Activated CD8-positive, alpha-beta T cell treated with anti-CD3 and anti-CD28 coated beads for 36 hours (primary cell): ENCODE measurements at regions not wholly inside any gene's neighbourhood (a gene's known extent, or its start where the extent isn't known, plus 50 kb on each side); places are given as distances from the start of the nearest gene placed in this dataset.

Source experiments
- ATAC-seq: fragments of 200-7000 bp; cut with Tn5 transposase; one replicate; pipeline ENCODE4 v1.10.0; 2021; ENCODE audit warnings: mild to moderate bottlenecking, moderate library complexity
- CTCF ChIA-PET: fragments of 350-600 bp; sonication (Branson Sonifier 250); formaldehyde crosslinking; loops from one replicate; lab custom pipeline; 2021; ENCODE audit warnings: antibody characterized with exemption; lab: Charles Lee
- POLR2A ChIA-PET: fragments of 350-600 bp; sonication (Branson Sonifier 250); formaldehyde crosslinking; loops from one replicate; lab custom pipeline; 2021; ENCODE audit warnings: antibody characterized with exemption; lab: Charles Lee
- DNase-seq: peaks from one replicate; pipeline ENCODE4 v3.0.0-alpha.2; 2020
- H3K27ac Mint-ChIP-seq: one replicate; pipeline ENCODE4 v1.8.0; 2021; ENCODE audit warnings: mild to moderate bottlenecking, mixed read lengths
- H3K27me3 Mint-ChIP-seq: one replicate; pipeline ENCODE4 v1.8.0; 2021; ENCODE audit warnings: mixed read lengths
- H3K36me3 Mint-ChIP-seq: one replicate; pipeline ENCODE4 v1.8.0; 2021; ENCODE audit warnings: low read depth, mixed read lengths
- H3K4me1 Mint-ChIP-seq: one replicate; pipeline ENCODE4 v1.8.0; 2021; ENCODE audit warnings: low read depth, mixed read lengths
- H3K4me3 Mint-ChIP-seq: one replicate; pipeline ENCODE4 v1.8.0; 2021; ENCODE audit warnings: mild to moderate bottlenecking, moderate library complexity, mixed read lengths
- H3K9me3 Mint-ChIP-seq: one replicate; pipeline ENCODE4 v1.8.0; 2021; ENCODE audit warnings: mixed read lengths
- CTCF ChIP-seq: fragments of 200-600 bp; IDR thresholded peaks from one replicate; pipeline ENCODE4 v1.8.0; 2022; ENCODE audit warnings: antibody characterized with exemption, mild to moderate bottlenecking
- intact Hi-C: fragments of 100-400 bp; cut with micrococcal nuclease; formaldehyde crosslinking; loops from one replicate; pipeline ENCODE4 v1.10.0; 2022

DNA sequence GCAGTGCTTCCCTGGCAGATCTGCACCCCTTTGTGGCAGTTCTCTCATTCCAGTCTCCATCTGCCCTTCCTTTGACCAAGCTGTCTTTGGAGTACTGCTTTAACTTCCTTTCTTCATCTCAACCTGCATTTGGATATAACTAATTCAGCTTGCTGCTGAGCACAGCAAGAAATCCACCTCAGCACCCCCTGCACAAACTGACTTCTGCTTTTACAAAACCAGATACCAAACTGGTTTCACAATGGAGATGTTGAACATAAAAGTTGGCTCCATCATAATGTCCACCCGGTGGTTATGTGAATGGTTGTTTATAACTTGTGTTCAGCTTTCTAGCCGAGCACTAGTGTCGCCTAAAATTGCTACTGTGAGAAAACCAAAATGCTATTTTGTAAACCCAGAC is 341.1 kb upstream of the SEMA6D start:
- DNase-seq (no peak), ATAC-seq (no peak)
- intact Hi-C loops: no loop called here
- no peak overlapping the region for H3K27ac Mint-ChIP-seq
- no peaks in the 10 kb centered on the region for H3K4me1 Mint-ChIP-seq
- no peak for TF ChIP-seq CTCF
- H3K27me3 Mint-ChIP-seq: peaks cover 2% of the 10 kb centered on the region
- ChIA-PET POLR2A (no interaction called here), CTCF (no interaction called here)
- H3K9me3 Mint-ChIP-seq: peaks cover 2% of the 10 kb centered on the region
- no peaks in the 10 kb centered on the region for H3K36me3 Mint-ChIP-seq
- no peak overlapping the region for H3K4me3 Mint-ChIP-seq

DNA sequence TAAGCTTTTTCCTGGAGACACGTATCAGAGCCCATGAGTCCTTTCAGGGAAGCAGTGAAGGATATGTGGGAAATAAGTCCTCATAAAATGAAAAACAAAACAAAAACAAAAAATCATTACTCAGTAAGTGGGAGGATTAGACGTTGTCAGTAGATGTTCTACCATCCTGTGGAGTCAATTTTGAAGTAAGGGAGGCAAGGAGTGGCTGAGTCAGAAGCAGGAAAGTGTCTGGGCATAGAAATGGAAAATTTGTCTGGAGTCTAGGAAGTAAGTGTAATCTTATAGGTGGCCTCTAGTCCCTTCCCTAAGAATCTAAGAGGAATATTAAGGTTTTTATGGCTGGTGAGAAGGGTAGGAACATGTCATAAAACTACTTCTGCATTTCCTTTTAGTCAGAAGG is 339.8 kb upstream of the SEMA6D start:
- POLR2A ChIA-PET: interaction anchor here (0.5 kb wide), 1 partner anchor 1405 kb away, joined by 3 read pairs; no protein-coding TSS in a partner anchor
- intact Hi-C loops: no loop called here
- CTCF ChIA-PET: no interaction called here

DNA sequence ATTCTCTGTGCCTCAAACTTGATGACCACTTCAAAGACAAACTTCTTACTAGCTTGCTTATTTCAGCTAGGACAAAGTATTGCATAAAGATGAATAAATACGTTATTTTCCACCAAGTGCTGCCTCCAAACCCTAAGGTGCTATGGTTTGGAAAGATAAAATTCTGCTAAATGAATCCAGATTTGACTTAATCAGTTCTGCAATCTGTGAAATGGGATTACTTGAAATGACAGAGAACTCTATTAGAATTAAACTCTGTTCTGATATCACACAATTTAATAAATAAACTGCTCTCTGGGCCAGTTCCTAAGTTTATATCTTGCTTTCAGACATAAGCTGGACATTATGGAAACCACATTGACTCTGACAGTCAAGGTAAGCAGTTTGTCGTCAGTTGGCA is 338.8 kb upstream of the SEMA6D start:
- POLR2A ChIA-PET: interaction anchor here (0.7 kb wide), 1 partner anchor 871 kb away, joined by 4 read pairs; no protein-coding TSS in a partner anchor
- H3K4me1 Mint-ChIP-seq: no peaks in the 10 kb centered on the region
- DNase-seq (no peak), ATAC-seq (no peak)
- CTCF ChIA-PET: interaction anchor here (0.7 kb wide), 1 partner anchor 1561 kb away, joined by 3 read pairs; no protein-coding TSS in a partner anchor
- no peaks in the 10 kb centered on the region for H3K9me3 Mint-ChIP-seq
- no peaks in the 10 kb centered on the region for H3K36me3 Mint-ChIP-seq
- intact Hi-C loops: no loop called here
- no peak for TF ChIP-seq CTCF
- peaks cover 2% of the 10 kb centered on the region for H3K27me3 Mint-ChIP-seq
- no peak overlapping the region for H3K4me3 Mint-ChIP-seq
- H3K27ac Mint-ChIP-seq: no peak overlapping the region

More for the DNA sequence above, 339.8 kb upstream of the SEMA6D start:
- DNase-seq (no peak), ATAC-seq (no peak)
- TF ChIP-seq CTCF: no peak
- no peaks in the 10 kb centered on the region for H3K4me1 Mint-ChIP-seq
- H3K4me3 Mint-ChIP-seq: no peak overlapping the region
- H3K27me3 Mint-ChIP-seq: peaks cover 2% of the 10 kb centered on the region
- H3K36me3 Mint-ChIP-seq: no peaks in the 10 kb centered on the region
- H3K27ac Mint-ChIP-seq: no peak overlapping the region
- H3K9me3 Mint-ChIP-seq: peaks cover 2% of the 10 kb centered on the region

GRCh38 chr15:47383102-47383501 is 334.2 kb upstream of the SEMA6D start:
- Mint-ChIP-seq H3K4me1 (no peaks in the 10 kb centered on the region), H3K27me3 (peaks cover 2% of the 10 kb centered on the region), H3K4me3 (no peak overlapping the region), H3K9me3 (no peaks in the 10 kb centered on the region), H3K27ac (no peak overlapping the region), H3K36me3 (no peaks in the 10 kb centered on the region)
- POLR2A ChIA-PET: interaction anchor here (0.7 kb wide), 1 partner anchor 573 kb away, joined by 3 read pairs; no protein-coding TSS in a partner anchor
- no peak for TF ChIP-seq CTCF
- intact Hi-C loops: no loop called here
- ATAC-seq: no peak
- no peak for DNase-seq
- CTCF ChIA-PET: no interaction called here

GRCh38 chr15:47383801-47384200 is 333.5 kb upstream of the SEMA6D start:
- Mint-ChIP-seq H3K27ac (no peak overlapping the region), H3K27me3 (peaks cover 2% of the 10 kb centered on the region), H3K4me1 (no peaks in the 10 kb centered on the region), H3K4me3 (no peak overlapping the region), H3K9me3 (no peaks in the 10 kb centered on the region), H3K36me3 (no peaks in the 10 kb centered on the region)
- no peak for TF ChIP-seq CTCF
- intact Hi-C loops: no loop called here
- DNase-seq: no peak
- ChIA-PET POLR2A (interaction anchor here (0.7 kb wide), 1 partner anchor 574 kb away, joined by 3 read pairs; no protein-coding TSS in a partner anchor), CTCF (interaction anchor here (0.8 kb wide), 1 partner anchor 22 kb away, joined by 3 read pairs; no protein-coding TSS in a partner anchor)
- ATAC-seq: no peak
